Fibroblast of mammary gland (primary cell): ENCODE measurements at regions not wholly inside any gene's neighbourhood (a gene's known extent, or its start where the extent isn't known, plus 50 kb on each side); places are given as distances from the start of the nearest gene placed in this dataset.
"Not testable (repeated sequence)": the region's sequence is repeated elsewhere in the genome, so short reads cannot be mapped to it uniquely, and the experiment has no call there.

Source experiments
- DNase-seq: peaks from one replicate; pipeline ENCODE4 v3.0.0-alpha.2; 2010; ENCODE audit warnings: low read depth
- H3K4me3 ChIP-seq: 2 replicates; pipeline ENCODE4 v1.5.1; 2011; ENCODE audit warnings: low read depth, mild to moderate bottlenecking, low read length, moderate library complexity; ENCODE audit not compliant: control insufficient read depth
- TF ChIP-seq, protein P1 (sequence below): conservative IDR thresholded peaks from 2 replicates; pipeline ENCODE4 v1.5.1; 2011; ENCODE audit warnings: low read depth, low read length, inconsistent platforms; ENCODE audit not compliant: control insufficient read depth, insufficient read depth

- no peak for DNase-seq
- TF ChIP-seq, protein P1, sequence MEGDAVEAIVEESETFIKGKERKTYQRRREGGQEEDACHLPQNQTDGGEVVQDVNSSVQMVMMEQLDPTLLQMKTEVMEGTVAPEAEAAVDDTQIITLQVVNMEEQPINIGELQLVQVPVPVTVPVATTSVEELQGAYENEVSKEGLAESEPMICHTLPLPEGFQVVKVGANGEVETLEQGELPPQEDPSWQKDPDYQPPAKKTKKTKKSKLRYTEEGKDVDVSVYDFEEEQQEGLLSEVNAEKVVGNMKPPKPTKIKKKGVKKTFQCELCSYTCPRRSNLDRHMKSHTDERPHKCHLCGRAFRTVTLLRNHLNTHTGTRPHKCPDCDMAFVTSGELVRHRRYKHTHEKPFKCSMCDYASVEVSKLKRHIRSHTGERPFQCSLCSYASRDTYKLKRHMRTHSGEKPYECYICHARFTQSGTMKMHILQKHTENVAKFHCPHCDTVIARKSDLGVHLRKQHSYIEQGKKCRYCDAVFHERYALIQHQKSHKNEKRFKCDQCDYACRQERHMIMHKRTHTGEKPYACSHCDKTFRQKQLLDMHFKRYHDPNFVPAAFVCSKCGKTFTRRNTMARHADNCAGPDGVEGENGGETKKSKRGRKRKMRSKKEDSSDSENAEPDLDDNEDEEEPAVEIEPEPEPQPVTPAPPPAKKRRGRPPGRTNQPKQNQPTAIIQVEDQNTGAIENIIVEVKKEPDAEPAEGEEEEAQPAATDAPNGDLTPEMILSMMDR, result no peak
- no peak overlapping the region for H3K4me3 ChIP-seq
Measured at GRCh38 chr18:9043581-9043980, 58.9 kb upstream of the NDUFV2 start.

GRCh38 chr18:9047715-9048114 is 54.8 kb upstream of the NDUFV2 start:
- TF ChIP-seq, protein P1, result no peak
- DNase-seq, result no peak
- H3K4me3 ChIP-seq, result no peak overlapping the region

DNA sequence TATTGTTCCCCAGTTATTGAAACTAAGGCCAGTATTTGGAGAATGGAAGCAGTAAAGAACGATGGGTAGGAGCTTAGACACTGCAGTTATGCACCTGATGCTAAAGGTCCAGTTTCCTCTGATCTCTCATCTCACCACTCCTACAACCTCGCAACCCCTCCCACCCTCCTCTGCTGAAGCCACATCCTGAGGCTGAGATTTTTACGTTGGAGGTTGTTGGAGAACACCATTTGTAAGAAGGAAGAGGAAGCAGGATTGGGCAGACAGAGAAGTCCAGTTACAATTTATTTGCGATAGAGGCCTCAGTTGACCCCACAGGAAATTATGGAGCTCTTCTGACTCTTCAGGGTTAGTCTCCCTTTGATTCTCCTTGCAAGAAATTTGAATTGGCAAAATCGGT is 54.3 kb upstream of the NDUFV2 start:
- TF ChIP-seq, protein P1, result no peak
- DNase-seq, result no peak
- H3K4me3 ChIP-seq, result no peak overlapping the region

- H3K4me3 ChIP-seq, result no peak overlapping the region
- peak; percentile 80 for DNase-seq
- TF ChIP-seq, protein P1, result no peak
Measured at GRCh38 chr18:9048808-9049494, 53.5 kb upstream of the NDUFV2 start.

GRCh38 chr18:9049495-9049809 is 53.0 kb upstream of the NDUFV2 start:
- no peak for DNase-seq
- TF ChIP-seq, protein P1, result no peak

DNA sequence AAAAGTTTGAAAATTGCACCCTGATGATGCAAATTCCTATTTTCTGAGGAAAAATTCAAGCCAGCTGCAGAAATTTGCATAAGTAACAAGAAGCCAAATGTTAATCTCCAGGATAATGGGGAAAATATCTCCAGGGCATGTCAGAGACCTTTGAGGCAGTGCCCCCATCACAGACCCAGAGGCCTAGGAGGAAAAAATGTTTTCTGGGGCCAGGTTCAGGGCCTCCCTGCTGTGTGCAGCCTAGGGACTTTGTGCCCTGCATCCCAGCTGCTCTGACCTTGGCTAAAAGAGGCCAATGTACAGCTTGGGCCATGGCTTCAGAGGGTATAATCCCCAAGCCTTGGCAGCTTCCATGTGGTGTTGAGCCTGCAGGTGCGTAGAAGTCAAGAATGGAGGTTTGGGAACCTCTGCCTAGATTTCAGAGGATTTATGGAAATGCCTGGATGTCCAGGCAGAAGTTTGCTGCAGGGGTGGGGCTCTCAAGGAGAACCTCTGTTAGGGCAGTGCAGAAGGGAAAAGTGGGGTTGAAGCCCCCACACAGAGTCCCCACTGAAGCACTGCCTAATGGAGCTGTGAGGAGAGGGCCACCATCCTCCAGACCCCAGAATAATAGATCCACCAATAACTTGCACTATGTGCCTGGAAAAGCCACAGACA is 51.7 kb upstream of the NDUFV2 start:
- not testable (repeated sequence) for DNase-seq, H3K4me3 ChIP-seq

More at GRCh38 chr18:9049495-9049809, 53.0 kb upstream of the NDUFV2 start:
- no peak overlapping the region for H3K4me3 ChIP-seq
